ENCODE measurements at regions not wholly inside any gene's neighbourhood (a gene's known extent, or its start where the extent isn't known, plus 50 kb on each side); places are given as distances from the start of the nearest gene placed in this dataset.

- Histone ChIP-seq H3K27me3 (ENCODE audit: control insufficient read depth, insufficient read depth, low read length) (no peaks in the 10 kb centered on the region), H3K27ac (ENCODE audit: low read depth, low read length) (no peak overlapping the region), H3K36me3 (ENCODE audit: control insufficient read depth, insufficient read depth, low read length) (no peaks in the 10 kb centered on the region), H3K4me3 (ENCODE audit: low read length) (no peak overlapping the region), H3K4me1 (ENCODE audit: control insufficient read depth, insufficient read depth, low read length) (no peaks in the 10 kb centered on the region), H3K9ac (ENCODE audit: low read length) (no peak overlapping the region)
Observed at GRCh38 chr2:65565681-65566080, 133.3 kb upstream of the SPRED2 start.

GRCh38 chr2:65564299-65564698 lies 131.9 kb upstream of the SPRED2 start:
- H3K9ac ChIP-seq (ENCODE audit: low read length): no peak overlapping the region
- no peaks in the 10 kb centered on the region for H3K27me3 ChIP-seq (ENCODE audit: control insufficient read depth, insufficient read depth, low read length)
- no peak overlapping the region for H3K27ac ChIP-seq (ENCODE audit: low read depth, low read length)
- no peaks in the 10 kb centered on the region for H3K36me3 ChIP-seq (ENCODE audit: control insufficient read depth, insufficient read depth, low read length)
- H3K4me1 ChIP-seq (ENCODE audit: control insufficient read depth, insufficient read depth, low read length): no peaks in the 10 kb centered on the region
- H3K4me3 ChIP-seq (ENCODE audit: low read length): no peak overlapping the region

GRCh38 chr2:65562890-65563289 lies 130.5 kb upstream of the SPRED2 start:
- H3K27ac ChIP-seq (ENCODE audit: low read depth, low read length): no peak overlapping the region
- no peaks in the 10 kb centered on the region for H3K27me3 ChIP-seq (ENCODE audit: control insufficient read depth, insufficient read depth, low read length)
- H3K9ac ChIP-seq (ENCODE audit: low read length): no peak overlapping the region
- no peak overlapping the region for H3K4me3 ChIP-seq (ENCODE audit: low read length)
- no peaks in the 10 kb centered on the region for H3K4me1 ChIP-seq (ENCODE audit: control insufficient read depth, insufficient read depth, low read length)
- no peaks in the 10 kb centered on the region for H3K36me3 ChIP-seq (ENCODE audit: control insufficient read depth, insufficient read depth, low read length)

- H3K36me3 ChIP-seq (ENCODE audit: control insufficient read depth, insufficient read depth, low read length): no peaks in the 10 kb centered on the region
- no peak overlapping the region for H3K9ac ChIP-seq (ENCODE audit: low read length)
- no peak overlapping the region for H3K4me3 ChIP-seq (ENCODE audit: low read length)
- H3K27ac ChIP-seq (ENCODE audit: low read depth, low read length): no peak overlapping the region
- H3K4me1 ChIP-seq (ENCODE audit: control insufficient read depth, insufficient read depth, low read length): no peaks in the 10 kb centered on the region
- no peaks in the 10 kb centered on the region for H3K27me3 ChIP-seq (ENCODE audit: control insufficient read depth, insufficient read depth, low read length)
Observed at GRCh38 chr2:65558743-65559142, 126.3 kb upstream of the SPRED2 start.

GRCh38 chr2:65557616-65558573 lies 125.5 kb upstream of the SPRED2 start:
- Histone ChIP-seq H3K9ac (ENCODE audit: low read length) (no peak overlapping the region), H3K36me3 (ENCODE audit: control insufficient read depth, insufficient read depth, low read length) (no peaks in the 10 kb centered on the region), H3K27me3 (ENCODE audit: control insufficient read depth, insufficient read depth, low read length) (no peaks in the 10 kb centered on the region), H3K4me3 (ENCODE audit: low read length) (no peak overlapping the region), H3K4me1 (ENCODE audit: control insufficient read depth, insufficient read depth, low read length) (no peaks in the 10 kb centered on the region), H3K27ac (ENCODE audit: low read depth, low read length) (no peak overlapping the region)

GRCh38 chr2:65554765-65555591 lies 122.6 kb upstream of the SPRED2 start:
- no peaks in the 10 kb centered on the region for H3K4me1 ChIP-seq (ENCODE audit: control insufficient read depth, insufficient read depth, low read length)
- H3K36me3 ChIP-seq (ENCODE audit: control insufficient read depth, insufficient read depth, low read length): no peaks in the 10 kb centered on the region

GRCh38 chr2:65553504-65554074 lies 121.2 kb upstream of the SPRED2 start:
- H3K36me3 ChIP-seq (ENCODE audit: control insufficient read depth, insufficient read depth, low read length): no peaks in the 10 kb centered on the region
- H3K27ac ChIP-seq (ENCODE audit: low read depth, low read length): no peak overlapping the region
- H3K4me3 ChIP-seq (ENCODE audit: low read length): no peak overlapping the region
- H3K27me3 ChIP-seq (ENCODE audit: control insufficient read depth, insufficient read depth, low read length): no peaks in the 10 kb centered on the region
- no peak overlapping the region for H3K9ac ChIP-seq (ENCODE audit: low read length)
- no peaks in the 10 kb centered on the region for H3K4me1 ChIP-seq (ENCODE audit: control insufficient read depth, insufficient read depth, low read length)

More at GRCh38 chr2:65554765-65555591, 122.6 kb upstream of the SPRED2 start:
- Histone ChIP-seq H3K9ac (ENCODE audit: low read length) (no peak overlapping the region), H3K27me3 (ENCODE audit: control insufficient read depth, insufficient read depth, low read length) (no peaks in the 10 kb centered on the region), H3K27ac (ENCODE audit: low read depth, low read length) (no peak overlapping the region), H3K4me3 (ENCODE audit: low read length) (no peak overlapping the region)

- H3K4me3 ChIP-seq (ENCODE audit: low read length): no peak overlapping the region
- H3K27me3 ChIP-seq (ENCODE audit: control insufficient read depth, insufficient read depth, low read length): no peaks in the 10 kb centered on the region
- H3K9ac ChIP-seq (ENCODE audit: low read length): no peak overlapping the region
- H3K27ac ChIP-seq (ENCODE audit: low read depth, low read length): no peak overlapping the region
- no peaks in the 10 kb centered on the region for H3K36me3 ChIP-seq (ENCODE audit: control insufficient read depth, insufficient read depth, low read length)
- H3K4me1 ChIP-seq (ENCODE audit: control insufficient read depth, insufficient read depth, low read length): no peaks in the 10 kb centered on the region
Observed at GRCh38 chr2:65551528-65551927, 119.1 kb upstream of the SPRED2 start.

GRCh38 chr2:65550246-65550645 lies 117.8 kb upstream of the SPRED2 start:
- Histone ChIP-seq H3K4me1 (ENCODE audit: control insufficient read depth, insufficient read depth, low read length) (no peaks in the 10 kb centered on the region), H3K36me3 (ENCODE audit: control insufficient read depth, insufficient read depth, low read length) (no peaks in the 10 kb centered on the region), H3K4me3 (ENCODE audit: low read length) (no peak overlapping the region), H3K27me3 (ENCODE audit: control insufficient read depth, insufficient read depth, low read length) (no peaks in the 10 kb centered on the region), H3K9ac (ENCODE audit: low read length) (no peak overlapping the region), H3K27ac (ENCODE audit: low read depth, low read length) (no peak overlapping the region)

GRCh38 chr2:65549631-65550030 lies 117.2 kb upstream of the SPRED2 start:
- Histone ChIP-seq H3K36me3 (ENCODE audit: control insufficient read depth, insufficient read depth, low read length) (no peaks in the 10 kb centered on the region), H3K9ac (ENCODE audit: low read length) (no peak overlapping the region), H3K4me1 (ENCODE audit: control insufficient read depth, insufficient read depth, low read length) (no peaks in the 10 kb centered on the region), H3K4me3 (ENCODE audit: low read length) (no peak overlapping the region), H3K27me3 (ENCODE audit: control insufficient read depth, insufficient read depth, low read length) (no peaks in the 10 kb centered on the region), H3K27ac (ENCODE audit: low read depth, low read length) (no peak overlapping the region)

GRCh38 chr2:65549257-65549627 lies 116.8 kb upstream of the SPRED2 start:
- H3K4me1 ChIP-seq (ENCODE audit: control insufficient read depth, insufficient read depth, low read length): no peaks in the 10 kb centered on the region
- H3K27ac ChIP-seq (ENCODE audit: low read depth, low read length): no peak overlapping the region

GRCh38 chr2:65548576-65549256 lies 116.3 kb upstream of the SPRED2 start:
- Histone ChIP-seq H3K27ac (ENCODE audit: low read depth, low read length) (no peak overlapping the region), H3K36me3 (ENCODE audit: control insufficient read depth, insufficient read depth, low read length) (no peaks in the 10 kb centered on the region), H3K9ac (ENCODE audit: low read length) (no peak overlapping the region), H3K4me1 (ENCODE audit: control insufficient read depth, insufficient read depth, low read length) (no peaks in the 10 kb centered on the region), H3K4me3 (ENCODE audit: low read length) (no peak overlapping the region), H3K27me3 (ENCODE audit: control insufficient read depth, insufficient read depth, low read length) (no peaks in the 10 kb centered on the region)

More at GRCh38 chr2:65549257-65549627, 116.8 kb upstream of the SPRED2 start:
- no peaks in the 10 kb centered on the region for H3K36me3 ChIP-seq (ENCODE audit: control insufficient read depth, insufficient read depth, low read length)
- H3K27me3 ChIP-seq (ENCODE audit: control insufficient read depth, insufficient read depth, low read length): no peaks in the 10 kb centered on the region
- H3K9ac ChIP-seq (ENCODE audit: low read length): no peak overlapping the region
- no peak overlapping the region for H3K4me3 ChIP-seq (ENCODE audit: low read length)
